ENCODE measurements at regions not wholly inside any gene's neighbourhood (a gene's known extent, or its start where the extent isn't known, plus 50 kb on each side); places are given as distances from the start of the nearest gene placed in this dataset.

- no peaks in the 10 kb centered on the region for H3K27me3 ChIP-seq (ENCODE audit: control insufficient read depth in 2 of 2, insufficient read depth in 2 of 2, low read length in 2 of 2)
- POLR2A ChIA-PET = no interaction called here
- no peak for FAIRE-seq
- H3K9me3 ChIP-seq (replicated peaks; ENCODE audit: control insufficient read depth, insufficient read depth, low read length) = no peaks in the 10 kb centered on the region
- no peaks in the 10 kb centered on the region for H3K4me1 ChIP-seq (ENCODE audit: control insufficient read depth, extremely low read depth, insufficient read depth, low read length)
- no peaks in the 10 kb centered on the region for H4K20me1 ChIP-seq (replicated peaks; ENCODE audit: control insufficient read depth, extremely low read depth, insufficient read depth, low read length)
- no peak overlapping the region for H3K27ac ChIP-seq (ENCODE audit: insufficient read depth, low read depth, low read length)
- intact Hi-C loops (cut with micrococcal nuclease) = no loop called here
- H3K4me3 ChIP-seq (replicated peaks in 1 of 3; ENCODE audit: insufficient read depth in 1 of 3, low read depth in 1 of 3, low read length in 3 of 3) = no peak overlapping the region
- H3K9ac ChIP-seq (replicated peaks; ENCODE audit: extremely low read depth, insufficient read depth, low read length) = no peak overlapping the region
- dilution Hi-C loops (cut with MboI; ENCODE audit: extremely low pct_ligation_motif_present, low sequenced_read_pairs) = no loop called here
- no peaks in the 10 kb centered on the region for H3K79me2 ChIP-seq (ENCODE audit: control insufficient read depth, insufficient read depth, low read length)
- CTCF ChIA-PET = no interaction called here
- H3K36me3 ChIP-seq (ENCODE audit: control insufficient read depth in 2 of 2, extremely low read depth in 1 of 2, insufficient read depth in 2 of 2, low read length in 2 of 2) = no peaks in the 10 kb centered on the region
- H3K4me2 ChIP-seq (ENCODE audit: insufficient read depth, low read length) = no peak overlapping the region
- DNase-seq (ENCODE audit: low read depth, low spot score) = no peak
- H2AFZ ChIP-seq (ENCODE audit: low read depth, low read length) = no peak overlapping the region
- H3K9me1 ChIP-seq (replicated peaks; ENCODE audit: control insufficient read depth, extremely low read depth, insufficient read depth, low read length) = no peaks in the 10 kb centered on the region
- no TSS peak for BruUV-seq (replicated peaks)
- TF ChIP-seq MYC (IDR thresholded peaks at IDR 0.05; ENCODE audit: low read depth, low read length) (no peak), EZH2 (IDR thresholded peaks at IDR 0.05; ENCODE audit: borderline replicate concordance, low read depth, low read length, severe bottlenecking) (no peak), FOS (IDR thresholded peaks at IDR 0.05; ENCODE audit: borderline replicate concordance, insufficient read depth, low read length) (no peak), CTCF (IDR thresholded peaks at IDR 0.05; ENCODE audit: extremely low read depth in 1 of 2, insufficient read depth in 1 of 2, low read depth in 1 of 2, low read length in 2 of 2) (no peak), JUN (IDR thresholded peaks at IDR 0.05; ENCODE audit: borderline replicate concordance, insufficient read depth, insufficient read length, low read depth) (no peak), POLR2AphosphoS5 (IDR thresholded peaks at IDR 0.05; ENCODE audit: insufficient read depth, low read depth, low read length) (no peak), GATA2 (IDR thresholded peaks at IDR 0.05; ENCODE audit: insufficient read depth, insufficient read length, low read depth, low read length) (no peak), POLR2A (IDR thresholded peaks at IDR 0.05; ENCODE audit: low read depth, low read length) (no peak)
- TF ChIP-seq, protein P1, sequence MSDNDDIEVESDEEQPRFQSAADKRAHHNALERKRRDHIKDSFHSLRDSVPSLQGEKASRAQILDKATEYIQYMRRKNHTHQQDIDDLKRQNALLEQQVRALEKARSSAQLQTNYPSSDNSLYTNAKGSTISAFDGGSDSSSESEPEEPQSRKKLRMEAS (IDR thresholded peaks at IDR 0.05; ENCODE audit: insufficient read depth, insufficient read length) = no peak
These were observed 1532.3 kb downstream of the PCDH9 start for GRCh38 chr13:65697843-65698242.

Measured in endothelial cell of umbilical vein (primary cell).